K562 (cell line): ENCODE measurements at regions not wholly inside any gene's neighbourhood (a gene's known extent, or its start where the extent isn't known, plus 50 kb on each side); places are given as distances from the start of the nearest gene placed in this dataset.

Experiments used
- ATAC-seq: fragments of 200-7000 bp; cut with Tn5 transposase; 3 replicates; pipeline ENCODE4 v1.9.1; 2020; ENCODE audit warnings: moderate library complexity
- BruUV-seq: library from RNA; stranded (reverse); fragments of 400-500 nt; replicated peaks from 2 replicates; lab custom pipeline; 2021; lab: Mats Ljungman, UMichigan
- CTCF ChIA-PET: fragments of 300-600 bp; formaldehyde crosslinking; extraction: SDS; loops from one replicate; lab custom pipeline; 2021; ENCODE audit warnings: low intra/inter-chr PET ratio; lab: Yijun Ruan, JAX
- POLR2A ChIA-PET: fragments of 300-600, 350-650 bp; sonication (Branson Sonifier 250); formaldehyde crosslinking; extraction: SDS; loops from one replicate; lab custom pipeline; 2021; ENCODE audit warnings: antibody characterized with exemption, inconsistent platforms; lab: Yijun Ruan, JAX
- DNase-seq, 4 experiments: peaks; one replicate each; pipeline versions ENCODE4 v3.0.0 to v3.0.0-alpha.2; 2011 to 2018; ENCODE audit warnings: low spot score in 3 of 4, mixed read lengths in 3 of 4; ENCODE audit errors: extremely low read depth in 1 of 4
- FAIRE-seq: peaks from 2 replicates; lab custom pipeline; 2011; peaks lifted over from hg19 to GRCh38; lab: Jason Lieb, UNC
- H2AFZ ChIP-seq: 2 replicates; pipeline ENCODE4 v1.6.0; 2011; ENCODE audit warnings: low read depth, low read length, control low read depth, inconsistent platforms
- H3K27ac ChIP-seq: fragments of 200-600 bp; 3 replicates; pipeline ENCODE4 v1.8.0; 2011; ENCODE audit warnings: low read depth, mild to moderate bottlenecking, control low read depth, inconsistent platforms, low read length, moderate library complexity, mixed read lengths; ENCODE audit errors: extremely low read depth
- H3K27me3 ChIP-seq, 2 experiments: fragments of 300-600 bp in 1 of 2; 2 replicates in 1 of 2; 3 replicates in 1 of 2; pipeline versions ENCODE4 v1.6.0 to v1.8.0; 2011; ENCODE audit warnings: inconsistent platforms in 2 of 2, low read length in 2 of 2, mild to moderate bottlenecking in 1 of 2, mixed read lengths in 1 of 2, moderate library complexity in 1 of 2; ENCODE audit not compliant: control insufficient read depth in 2 of 2, insufficient read depth in 2 of 2
- H3K36me3 ChIP-seq: fragments of 300-600 bp; 3 replicates; pipeline ENCODE4 v1.8.0; 2011; ENCODE audit warnings: mild to moderate bottlenecking, low read length, inconsistent platforms; ENCODE audit not compliant: control insufficient read depth, insufficient read depth
- H3K4me1 ChIP-seq, 2 experiments: fragments of 200-600 bp in 1 of 2; replicated peaks in 1 of 2; 2 replicates in 1 of 2; 3 replicates in 1 of 2; pipeline versions ENCODE4 v1.5.1 to v1.8.0; 2011; ENCODE audit warnings: inconsistent platforms in 2 of 2, low read length in 2 of 2, mild to moderate bottlenecking in 1 of 2, mixed read lengths in 1 of 2, moderate library complexity in 1 of 2; ENCODE audit not compliant: control insufficient read depth in 2 of 2, insufficient read depth in 2 of 2
- H3K4me2 ChIP-seq: 2 replicates; pipeline ENCODE4 v1.6.1; 2011; ENCODE audit warnings: low read length, control low read depth, inconsistent platforms, mixed read lengths; ENCODE audit not compliant: insufficient read depth
- H3K4me3 ChIP-seq: fragments of 200-600 bp; sonication (generic), shearing (Covaris generic); 2 replicates; pipeline ENCODE4 v1.5.1; 2016; ENCODE audit warnings: control low read depth, inconsistent platforms
- H3K79me2 ChIP-seq: fragments of 200-600 bp; 3 replicates; pipeline ENCODE4 v1.8.0; 2011; ENCODE audit warnings: low read length, inconsistent platforms; ENCODE audit not compliant: control insufficient read depth, insufficient read depth
- H3K9ac ChIP-seq, 2 experiments: 2 replicates each; pipeline versions ENCODE4 v1.6.0 to v1.6.1; 2011; ENCODE audit warnings: low read depth in 2 of 2, low read length in 2 of 2, control low read depth in 1 of 2, inconsistent platforms in 1 of 2, mild to moderate bottlenecking in 1 of 2, mixed read lengths in 1 of 2; ENCODE audit not compliant: insufficient read depth in 1 of 2
- H3K9me1 ChIP-seq: one replicate; pipeline ENCODE4 v1.6.0; 2011; ENCODE audit warnings: inconsistent platforms, mild to moderate bottlenecking, low read length, moderate library complexity; ENCODE audit not compliant: control insufficient read depth, insufficient read depth
- H3K9me3 ChIP-seq: replicated peaks from 2 replicates; pipeline ENCODE4 v1.5.1; 2011; ENCODE audit warnings: low read depth, low read length, inconsistent platforms; ENCODE audit not compliant: control insufficient read depth, insufficient read depth
- H4K20me1 ChIP-seq: replicated peaks from 2 replicates; pipeline ENCODE4 v1.6.1; 2011; ENCODE audit warnings: low read length, inconsistent platforms, mixed read lengths; ENCODE audit not compliant: control insufficient read depth, insufficient read depth
- ATF1 ChIP-seq, 2 experiments: fragments of 450-650 bp in 1 of 2; IDR thresholded peaks; 2 replicates each; pipeline ENCODE4 v1.6.1; 2016; ENCODE audit warnings: missing compliant biosample characterization in 1 of 2, missing genetic modification characterization in 1 of 2
- DPF2 ChIP-seq: fragments of 450-650 bp; IDR thresholded peaks from 2 replicates; pipeline ENCODE4 v1.6.1; 2016
- FIP1L1 ChIP-seq: fragments of 200-400 bp; formaldehyde crosslinking; IDR thresholded peaks from 2 replicates; pipeline ENCODE4 v1.6.1; 2018; ENCODE audit warnings: mild to moderate bottlenecking, low read depth, low read length; ENCODE audit not compliant: poor library complexity, severe bottlenecking
- HNRNPLL ChIP-seq: fragments of 200-400 bp; formaldehyde crosslinking; IDR thresholded peaks from 2 replicates; pipeline ENCODE4 v1.6.1; 2017; ENCODE audit warnings: low read length, low read depth, mild to moderate bottlenecking; ENCODE audit not compliant: poor library complexity, severe bottlenecking
- NFYB ChIP-seq: IDR thresholded peaks from 2 replicates; pipeline ENCODE4 v1.6.1; 2011; ENCODE audit warnings: mild to moderate bottlenecking, moderate library complexity; ENCODE audit not compliant: insufficient read length; ENCODE audit errors: extremely low read depth
- PRDM10 ChIP-seq: fragments of 450-650 bp; IDR thresholded peaks from 2 replicates; pipeline ENCODE4 v1.6.1; 2018; ENCODE audit not compliant: partially characterized antibody
- PRPF4 ChIP-seq: fragments of 200-400 bp; formaldehyde crosslinking; IDR thresholded peaks from one replicate; pipeline ENCODE4 v1.6.1; 2017; ENCODE audit warnings: low read length, low read depth, mild to moderate bottlenecking; ENCODE audit not compliant: insufficient read depth, poor library complexity, severe bottlenecking
- RBBP5 ChIP-seq: fragments of 200-600 bp; sonication (generic); IDR thresholded peaks from 2 replicates; pipeline ENCODE4 v1.6.1; 2012; ENCODE audit warnings: borderline replicate concordance, mild to moderate bottlenecking, low read length, control low read depth, inconsistent platforms; ENCODE audit not compliant: insufficient read depth, poor library complexity, severe bottlenecking
- TBL1XR1 ChIP-seq, 2 experiments: IDR thresholded peaks; 2 replicates each; pipeline ENCODE4 v1.6.1; 2012; ENCODE audit warnings: improper control_type of control experiment in 2 of 2, low read length in 2 of 2, mild to moderate bottlenecking in 1 of 2
- ZNF143 ChIP-seq: sonication (generic); formaldehyde crosslinking; IDR thresholded peaks from 2 replicates; pipeline ENCODE4 v1.9.0; 2022; ENCODE audit warnings: mild to moderate bottlenecking, missing genetic modification reagents
- WGBS: fragments of 100-300 bp; shearing (Covaris generic); methylation state at CpG from one replicate; pipeline ENCODE4 v1.1.6; 2016; ENCODE audit warnings: low coverage, mixed read lengths; ENCODE audit not compliant: insufficient coverage; ENCODE audit errors: missing lambda C conversion rate; 5-methylcytosine and 5-hydroxymethylcytosine counted together
- in situ Hi-C: fragments of 300-500 bp; cut with MboI; formaldehyde crosslinking; loops from 4 replicates; pipeline ENCODE4 v1.15.0; 2018; ENCODE audit warnings: inconsistent platforms, mixed read lengths
- intact Hi-C: fragments of 100-400 bp; cut with micrococcal nuclease; formaldehyde crosslinking; loops from 2 replicates; pipeline ENCODE4 v1.14.2; 2022
- TF ChIP-seq, protein P1 (sequence below): fragments of 250-450 bp; sonication (Bioruptor Pico); IDR thresholded peaks from 2 replicates; pipeline ENCODE4 v1.5.1; 2021; ENCODE audit warnings: mild to moderate bottlenecking

GRCh38 chr2:76556018-76556417 is 845.3 kb upstream of the GCFC2 start:
- H3K4me2 ChIP-seq = no peak overlapping the region

GRCh38 chr2:76546207-76546606 is 835.5 kb upstream of the GCFC2 start:
- Histone ChIP-seq H3K4me2 (no peak overlapping the region), H3K9me1 (no peaks in the 10 kb centered on the region), H2AFZ (no peak overlapping the region), H3K27ac (no peak overlapping the region), H3K27me3 (no peaks in the 10 kb centered on the region), H3K36me3 (no peaks in the 10 kb centered on the region), H3K9ac (no peak overlapping the region), H3K79me2 (no peaks in the 10 kb centered on the region), H3K4me1 (no peaks in the 10 kb centered on the region), H3K9me3 (no peaks in the 10 kb centered on the region), H4K20me1 (no peaks in the 10 kb centered on the region), H3K4me3 (no peak overlapping the region)
- POLR2A ChIA-PET = no interaction called here
- no TSS peak for BruUV-seq
- WGBS = 0% methylated on average over 1 of the region's 1 CpG
- CTCF ChIA-PET = no interaction called here
- TF ChIP-seq NFYB (no peak), ATF1 (CRISPR knock-in tag; IDR thresholded peaks at IDR 0.05) (no peak), ATF1 (tag; IDR thresholded peaks at IDR 0.05) (no peak), RBBP5 (no peak), ZNF143 (CRISPR knock-in tag) (no peak), TBL1XR1 (IDR thresholded peaks at IDR 0.05; ENCODE audit: low read length in 2 of 2) (no peak), DPF2 (no peak), HNRNPLL (no peak), PRDM10 (no peak), FIP1L1 (no peak)
- TF ChIP-seq, protein P1, sequence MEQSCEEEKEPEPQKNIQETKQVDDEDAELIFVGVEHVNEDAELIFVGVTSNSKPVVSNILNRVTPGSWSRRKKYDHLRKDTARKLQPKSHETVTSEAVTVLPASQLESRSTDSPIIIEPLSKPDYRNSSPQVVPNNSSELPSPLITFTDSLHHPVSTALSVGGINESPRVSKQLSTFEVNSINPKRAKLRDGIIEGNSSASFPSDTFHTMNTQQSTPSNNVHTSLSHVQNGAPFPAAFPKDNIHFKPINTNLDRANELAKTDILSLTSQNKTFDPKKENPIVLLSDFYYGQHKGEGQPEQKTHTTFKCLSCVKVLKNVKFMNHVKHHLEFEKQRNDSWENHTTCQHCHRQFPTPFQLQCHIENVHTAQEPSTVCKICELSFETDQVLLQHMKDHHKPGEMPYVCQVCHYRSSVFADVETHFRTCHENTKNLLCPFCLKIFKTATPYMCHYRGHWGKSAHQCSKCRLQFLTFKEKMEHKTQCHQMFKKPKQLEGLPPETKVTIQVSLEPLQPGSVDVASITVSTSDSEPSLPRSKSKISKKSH (CRISPR knock-in tag) = no peak
- DNase-seq = no peak
- intact Hi-C loops (no loop called here), in situ Hi-C loops (no loop called here)
- no peak for ATAC-seq
- no peak for FAIRE-seq

More at GRCh38 chr2:76556018-76556417, 845.3 kb upstream of the GCFC2 start:
- no peaks in the 10 kb centered on the region for H3K36me3 ChIP-seq
- ATAC-seq (no peak), FAIRE-seq (no peak), DNase-seq (no peak)
- no TSS peak for BruUV-seq
- H3K4me1 ChIP-seq = no peaks in the 10 kb centered on the region
- no peak for TF ChIP-seq PRPF4
- no peak overlapping the region for H3K9ac ChIP-seq
- no peaks in the 10 kb centered on the region for H3K27me3 ChIP-seq
- H3K4me3 ChIP-seq = no peak overlapping the region
- H3K27ac ChIP-seq = no peak overlapping the region
- H2AFZ ChIP-seq = no peak overlapping the region
- H3K79me2 ChIP-seq = no peaks in the 10 kb centered on the region
- H3K9me3 ChIP-seq = no peaks in the 10 kb centered on the region
- intact Hi-C loops (no loop called here), in situ Hi-C loops (no loop called here)
- 0% methylated on average over 2 of the region's 2 CpGs for WGBS
- CTCF ChIA-PET = no interaction called here
- H3K9me1 ChIP-seq = no peaks in the 10 kb centered on the region
- H4K20me1 ChIP-seq = no peaks in the 10 kb centered on the region
- POLR2A ChIA-PET = no interaction called here
